Fibroblast of peridontal ligament (primary cell): ENCODE measurements at regions not wholly inside any gene's neighbourhood (a gene's known extent, or its start where the extent isn't known, plus 50 kb on each side); places are given as distances from the start of the nearest gene placed in this dataset.

ENCODE experiments used
- DNase-seq: peaks from one replicate; pipeline ENCODE4 v3.0.0-alpha.2; 2010; ENCODE audit errors: extremely low read depth

DNA sequence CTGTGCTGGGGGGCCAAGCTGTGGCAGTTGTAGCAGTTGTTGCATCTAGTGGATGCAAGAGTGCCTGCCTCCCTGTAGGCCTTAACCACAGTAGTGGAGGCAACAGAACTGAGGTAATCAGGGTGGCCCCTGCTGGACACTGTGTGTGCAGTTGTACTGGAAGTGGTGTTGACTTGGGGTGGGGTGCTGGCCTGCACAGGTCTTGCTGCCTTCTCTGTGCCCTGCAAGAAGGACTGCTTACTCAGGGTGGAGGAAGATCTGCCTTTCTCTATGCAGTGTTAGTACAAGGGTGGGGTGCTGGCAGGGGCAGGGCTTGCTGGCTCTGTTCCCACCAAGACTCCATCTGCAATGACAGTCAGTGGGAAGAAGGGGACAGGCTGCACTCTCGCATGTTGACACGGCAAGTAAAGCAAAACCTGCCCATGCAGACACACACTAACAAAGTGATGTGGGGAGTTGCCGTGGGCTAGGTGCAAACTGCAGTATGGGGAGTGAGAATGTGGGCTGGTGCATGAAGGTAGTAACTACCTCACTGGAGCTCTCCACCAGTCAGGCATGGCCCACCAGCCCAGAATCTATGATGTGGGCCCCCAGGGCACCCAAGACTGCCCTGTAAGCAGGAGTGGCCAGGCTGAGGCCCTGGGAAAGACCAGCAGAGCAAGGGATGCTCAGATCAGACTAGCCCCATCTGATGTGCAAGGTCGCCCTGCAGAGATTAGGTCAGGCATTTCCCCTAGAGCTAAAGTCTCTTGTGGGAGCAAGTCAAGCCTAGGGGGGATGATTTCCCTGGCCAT lies 594.9 kb downstream of the TECRL start:
- no peak for DNase-seq

DNA sequence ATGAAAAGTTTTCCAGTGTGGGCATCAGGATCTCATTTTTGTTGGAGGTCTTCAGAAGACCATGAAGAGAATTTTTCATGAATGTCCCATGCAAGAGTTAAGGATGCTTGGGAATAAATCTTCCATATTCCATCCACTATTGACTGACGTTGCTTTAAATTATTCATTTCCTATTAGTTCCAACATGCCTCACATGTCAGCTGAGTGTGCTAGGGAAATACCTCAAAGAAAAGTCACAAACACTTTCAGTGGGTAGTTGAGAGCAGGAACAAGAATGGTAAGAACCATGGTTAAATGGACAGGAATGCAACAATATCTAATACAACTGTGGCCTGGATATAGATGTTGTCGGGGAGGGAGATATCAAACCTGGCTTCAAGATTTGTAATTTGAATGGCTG lies 610.1 kb downstream of the TECRL start:
- DNase-seq, result no peak

DNA sequence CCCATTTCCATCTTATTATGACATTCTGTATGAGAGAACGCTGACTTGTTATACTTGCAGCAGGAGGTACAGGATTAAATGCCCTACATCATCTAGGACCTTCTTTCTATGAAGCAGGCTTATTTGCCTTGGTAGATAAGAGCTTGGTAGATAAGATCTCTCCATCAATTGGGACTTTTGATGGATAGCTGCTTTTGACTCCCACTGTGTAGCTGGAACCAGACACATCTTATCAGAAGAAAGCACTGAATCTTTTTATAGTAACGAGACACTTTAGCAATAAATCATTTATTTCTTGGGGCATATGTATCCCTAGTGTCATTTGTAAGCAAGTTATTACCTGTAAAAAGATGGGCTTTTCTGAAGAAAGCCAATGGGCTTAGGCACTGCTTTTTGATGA lies 613.9 kb downstream of the TECRL start:
- DNase-seq, result no peak

DNA sequence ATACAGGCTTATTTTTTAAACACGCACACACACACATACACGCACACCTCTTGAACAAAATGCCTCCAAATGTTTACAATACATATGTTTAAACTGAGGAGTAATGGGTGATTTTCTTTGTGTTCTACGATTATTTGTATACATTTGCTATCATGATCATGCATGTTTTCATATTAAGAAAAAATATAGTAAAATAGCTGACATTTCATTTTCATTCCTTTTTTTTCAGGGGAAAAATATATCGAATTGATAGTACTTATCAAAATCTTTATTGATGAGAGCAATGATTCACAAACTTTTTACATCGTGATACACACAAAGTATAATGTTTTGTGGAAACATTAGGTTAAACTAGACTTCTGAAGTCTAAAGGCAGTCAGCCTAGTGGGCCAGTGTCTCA lies 618.9 kb downstream of the TECRL start:
- DNase-seq, result no peak

DNA sequence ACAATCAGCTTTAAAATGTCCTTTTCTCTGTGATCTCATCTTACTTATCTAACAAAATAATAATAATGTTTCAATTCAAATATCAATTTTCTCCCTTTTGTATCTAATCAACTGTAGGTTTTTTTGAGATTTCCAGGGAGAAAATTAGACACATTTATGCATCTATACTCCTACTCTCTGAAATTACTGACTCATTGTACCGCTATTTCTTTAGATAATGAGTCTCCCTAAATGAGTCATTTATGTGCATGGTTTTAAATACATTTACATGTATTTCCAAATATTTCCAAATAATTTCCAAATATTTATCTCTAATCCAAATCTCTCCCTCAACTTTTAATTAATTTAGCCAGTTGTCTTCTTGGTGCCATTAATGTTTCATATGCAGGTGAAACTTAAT lies 621.0 kb downstream of the TECRL start:
- no peak for DNase-seq

DNA sequence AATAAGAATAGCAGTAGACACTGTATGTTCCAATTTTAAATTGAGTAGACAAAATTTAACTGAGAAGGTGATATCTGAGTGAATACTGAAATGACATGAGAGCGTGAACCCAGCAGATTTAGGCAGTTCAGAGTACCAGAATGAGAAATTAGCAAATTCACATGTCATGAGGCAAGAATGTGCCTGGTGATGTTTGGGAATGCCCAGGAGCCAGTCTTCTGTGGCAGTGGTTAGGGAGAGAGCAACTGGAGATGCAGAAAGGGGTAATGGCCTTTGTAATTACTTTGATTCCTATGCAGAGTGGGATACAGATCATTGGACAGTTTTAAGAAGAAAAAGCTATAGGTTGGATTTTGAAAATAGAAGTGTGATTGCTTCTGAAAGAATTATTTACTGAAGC lies 621.9 kb downstream of the TECRL start:
- no peak for DNase-seq

DNA sequence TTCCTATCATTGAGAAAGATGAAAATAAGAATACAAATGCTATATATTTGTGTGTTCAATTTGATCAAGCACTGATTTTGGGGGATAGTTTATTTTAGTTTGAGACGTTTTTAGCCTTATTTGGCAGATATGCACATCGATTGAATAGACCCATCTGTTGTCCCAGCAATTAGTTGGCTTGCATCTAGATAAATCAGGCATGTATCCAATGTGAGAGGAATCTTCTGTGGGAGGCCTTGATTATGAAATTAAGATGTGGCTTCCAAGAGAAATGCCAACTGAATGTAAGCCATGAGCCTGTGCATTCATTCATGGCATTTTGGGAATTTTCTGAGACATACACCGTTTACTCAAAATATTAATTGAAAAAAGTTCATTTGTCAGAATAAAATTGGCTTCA lies 623.1 kb downstream of the TECRL start:
- DNase-seq, result no peak

DNA sequence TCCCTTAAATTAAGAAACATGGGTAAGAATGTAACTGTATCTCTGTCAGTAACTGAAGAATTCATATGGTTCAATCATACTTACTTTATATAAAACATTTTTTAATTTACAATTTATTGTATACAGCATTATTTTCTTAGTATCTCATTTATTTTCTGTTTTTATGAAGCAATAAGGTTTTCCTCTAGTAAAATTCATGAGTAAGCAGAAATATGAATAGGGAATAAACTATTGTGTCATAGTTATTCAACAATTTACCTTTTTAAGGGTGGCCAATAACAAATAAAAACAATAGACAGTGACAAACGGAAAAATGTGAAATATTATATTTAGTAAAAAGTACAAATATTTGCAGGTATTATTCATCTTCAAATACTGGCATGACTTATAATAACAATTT lies 624.4 kb downstream of the TECRL start:
- DNase-seq, result no peak

DNA sequence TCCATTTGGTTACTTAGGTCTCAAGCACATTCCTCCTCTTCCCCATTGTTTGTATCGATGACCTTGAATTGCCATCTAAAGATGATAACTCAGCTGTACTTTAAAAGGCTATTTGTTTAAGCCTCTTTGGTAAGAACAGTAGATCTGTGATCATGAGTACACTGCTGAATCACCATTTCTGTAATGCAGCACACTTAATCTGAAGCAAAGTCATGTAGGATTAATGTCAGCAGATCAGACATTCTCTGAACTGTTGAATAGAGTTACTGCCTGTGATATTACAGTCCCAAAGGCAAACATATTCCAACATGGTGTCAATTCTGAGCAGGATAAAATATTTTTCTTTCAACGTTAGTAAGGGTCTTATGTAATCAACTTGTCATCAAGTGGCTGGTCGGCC lies 631.6 kb downstream of the TECRL start:
- no peak for DNase-seq

DNA sequence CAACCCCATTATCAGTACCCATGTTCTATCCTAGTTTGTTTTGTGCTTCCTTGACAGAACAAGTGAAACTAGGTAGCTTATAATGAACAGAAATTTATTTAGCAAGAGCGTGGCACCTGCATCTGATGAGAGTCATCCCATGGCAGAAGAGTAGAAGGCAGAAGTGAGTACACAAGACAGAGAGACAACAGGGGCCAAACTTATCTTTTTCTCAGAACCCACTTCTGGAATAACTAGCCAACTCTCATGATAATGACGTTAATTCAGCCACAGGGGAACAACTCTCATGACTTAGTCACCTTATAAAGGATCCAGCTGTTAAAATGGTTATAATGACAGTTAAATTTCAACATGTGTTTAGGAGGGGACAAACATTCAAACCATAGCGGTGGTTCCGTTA lies 644.9 kb downstream of the TECRL start:
- DNase-seq, result no peak

DNA sequence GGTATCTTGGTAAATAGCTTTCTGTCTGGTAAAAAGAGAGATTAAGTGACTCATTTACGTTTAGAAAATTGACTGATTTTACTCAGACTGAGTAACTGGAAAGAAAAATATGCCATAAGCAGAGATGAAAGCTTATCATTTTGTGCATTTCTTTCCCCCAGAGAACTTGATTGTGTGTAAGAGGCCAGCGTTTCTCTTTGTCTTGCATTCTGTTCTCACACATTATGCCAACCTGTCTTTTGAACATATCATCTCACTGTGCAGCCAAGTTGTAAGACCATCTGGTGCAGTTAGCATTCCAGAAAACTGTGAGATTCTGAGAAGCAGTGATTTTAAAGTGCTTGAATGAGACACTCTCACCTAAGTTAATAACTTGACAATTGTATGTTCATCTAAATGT lies 651.3 kb downstream of the TECRL start:
- DNase-seq, result no peak

DNA sequence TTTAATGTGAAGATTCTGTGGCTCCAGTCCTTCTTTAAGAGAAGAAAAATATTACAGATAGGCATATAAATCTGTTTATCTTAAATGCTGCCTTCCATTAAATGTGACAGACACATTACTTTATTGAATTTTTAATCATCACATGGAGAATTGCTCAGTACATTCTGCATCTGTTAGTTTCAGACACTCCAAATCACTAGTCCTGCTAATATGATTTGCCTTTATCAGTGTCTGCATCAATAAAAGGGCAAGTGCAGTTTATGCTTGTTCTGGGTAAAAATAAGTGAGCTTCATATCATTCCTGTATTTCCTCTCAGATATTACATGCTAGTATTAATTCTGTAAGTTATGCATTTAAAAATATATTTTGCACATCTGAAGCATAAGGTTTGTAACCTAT lies 666.4 kb downstream of the TECRL start:
- no peak for DNase-seq

DNA sequence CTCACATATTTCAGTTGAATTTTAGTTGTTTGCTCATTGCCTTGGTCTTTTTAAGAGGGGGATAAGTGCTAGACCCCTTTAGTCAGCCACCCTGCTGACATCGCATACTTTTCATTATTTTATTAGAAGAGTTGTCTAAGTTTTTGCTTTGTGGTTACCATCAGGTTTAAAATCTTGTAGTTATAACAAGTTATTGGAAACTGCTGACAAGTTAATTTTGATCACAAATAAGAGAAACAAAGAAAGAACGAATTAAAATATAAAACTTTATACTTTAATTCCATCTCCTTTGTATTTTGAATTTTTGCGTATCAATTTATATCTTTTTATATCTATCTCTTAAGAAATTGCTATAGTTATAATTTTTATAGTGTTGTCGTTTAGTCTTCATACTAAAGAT lies 679.7 kb downstream of the TECRL start:
- no peak for DNase-seq

DNA sequence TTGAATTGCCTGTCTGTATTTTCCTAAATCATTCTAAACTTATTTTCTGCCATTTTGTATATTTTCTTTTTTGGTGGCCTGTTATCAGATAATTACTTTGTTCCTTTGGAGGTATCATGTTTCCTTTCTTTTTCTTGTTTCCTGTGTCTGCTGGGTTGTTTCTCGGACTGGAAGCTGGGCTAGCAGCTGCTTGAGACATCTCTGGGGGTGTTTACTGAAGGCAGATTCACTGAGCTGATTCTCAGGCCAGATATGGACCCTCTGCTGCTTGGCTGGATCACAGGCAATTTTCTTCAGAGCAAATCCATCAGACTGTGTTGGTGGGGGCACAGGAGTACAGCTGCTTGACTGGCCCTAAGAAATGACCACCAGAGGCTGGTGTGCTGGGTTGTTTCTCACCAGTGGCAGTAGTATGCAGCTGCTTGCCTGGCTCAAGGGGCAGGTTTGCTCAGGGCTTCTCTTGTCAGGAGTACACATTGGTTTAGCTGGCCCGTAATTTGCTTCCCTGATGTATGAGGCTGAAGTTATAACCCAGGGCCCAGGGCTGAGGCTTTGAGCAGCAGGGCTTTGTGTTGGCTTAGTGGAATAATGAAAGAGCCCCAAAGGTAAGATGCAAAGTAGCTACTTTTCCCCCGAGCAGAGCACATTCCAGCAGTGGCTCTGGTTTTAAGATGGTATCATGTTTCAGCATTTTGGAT lies 680.6 kb downstream of the TECRL start:
- DNase-seq, result no peak

DNA sequence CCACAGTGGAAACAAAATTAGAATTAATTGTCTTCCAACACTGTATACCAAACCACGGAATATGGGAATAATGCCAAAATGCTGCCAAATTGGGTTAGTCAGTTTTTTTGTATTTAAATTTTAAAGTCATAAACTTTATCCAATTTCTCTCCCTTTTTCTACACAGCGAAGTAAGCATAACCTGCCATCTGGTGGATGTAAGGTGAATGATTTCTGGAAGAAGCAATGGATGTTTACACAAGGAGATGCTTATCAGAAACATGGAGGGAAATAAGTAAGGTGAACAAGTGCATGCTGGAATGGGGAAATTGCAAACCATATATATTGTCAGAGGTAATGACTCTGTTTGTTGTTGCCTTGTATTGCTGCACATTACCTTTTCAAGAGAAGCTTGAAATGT lies 691.9 kb downstream of the TECRL start:
- no peak for DNase-seq

DNA sequence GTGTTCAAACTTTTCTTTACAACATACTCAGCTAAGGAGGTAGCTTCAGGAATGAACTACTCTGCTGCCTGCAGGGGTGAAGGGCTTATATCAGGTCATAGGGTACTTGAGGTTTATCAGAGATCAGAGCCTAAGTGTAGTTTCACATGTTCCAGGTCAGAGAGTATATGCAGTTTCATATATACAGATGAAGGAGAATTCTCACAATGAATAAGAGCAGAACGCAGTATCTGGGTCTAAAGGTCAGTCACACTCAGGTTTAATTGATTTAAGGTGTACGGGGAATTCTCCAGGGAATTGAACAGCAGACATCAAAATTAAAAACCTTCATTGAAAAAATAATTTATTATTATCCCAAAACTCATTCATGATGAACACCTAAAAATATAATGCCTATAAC lies 700.6 kb downstream of the TECRL start:
- DNase-seq, result no peak

DNA sequence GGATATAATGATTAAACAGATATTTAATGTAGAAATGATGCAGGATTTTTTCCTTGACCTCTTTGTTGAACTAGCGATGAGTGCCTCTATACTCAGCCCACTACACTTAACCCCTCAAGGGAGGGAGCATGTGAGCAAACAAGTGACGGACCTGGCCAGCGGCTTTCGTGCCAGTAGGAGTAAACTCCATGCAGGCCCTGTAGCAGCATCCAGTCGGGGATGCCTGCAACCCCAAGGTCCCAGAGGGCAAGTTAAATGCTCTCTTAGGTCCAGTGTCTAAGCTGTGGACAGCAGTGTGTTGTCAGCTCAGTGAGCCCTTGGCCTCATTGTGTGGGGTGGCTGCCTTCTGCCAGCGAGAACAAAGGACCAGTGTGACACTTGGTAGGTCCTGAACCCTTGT lies 708.7 kb downstream of the TECRL start:
- DNase-seq, result no peak

DNA sequence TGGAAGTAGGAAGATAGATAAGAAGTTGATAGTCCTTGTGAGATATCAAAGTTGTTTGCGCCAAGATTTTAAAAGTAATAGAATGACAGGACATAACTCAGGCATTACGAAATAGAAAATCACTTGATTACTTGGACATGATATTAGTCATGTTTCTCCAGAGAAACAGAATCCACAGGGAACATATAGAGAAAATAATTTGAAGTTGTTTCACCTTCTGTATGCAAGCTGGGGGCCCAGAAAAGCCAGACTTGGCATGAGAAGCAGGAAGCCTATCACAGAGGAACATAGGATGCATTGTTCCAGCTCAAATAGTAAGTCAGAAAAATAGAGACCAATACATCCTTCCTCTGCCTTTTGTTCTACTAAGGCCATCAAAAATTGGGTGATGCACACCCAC lies 715.9 kb downstream of the TECRL start:
- DNase-seq, result no peak

DNA sequence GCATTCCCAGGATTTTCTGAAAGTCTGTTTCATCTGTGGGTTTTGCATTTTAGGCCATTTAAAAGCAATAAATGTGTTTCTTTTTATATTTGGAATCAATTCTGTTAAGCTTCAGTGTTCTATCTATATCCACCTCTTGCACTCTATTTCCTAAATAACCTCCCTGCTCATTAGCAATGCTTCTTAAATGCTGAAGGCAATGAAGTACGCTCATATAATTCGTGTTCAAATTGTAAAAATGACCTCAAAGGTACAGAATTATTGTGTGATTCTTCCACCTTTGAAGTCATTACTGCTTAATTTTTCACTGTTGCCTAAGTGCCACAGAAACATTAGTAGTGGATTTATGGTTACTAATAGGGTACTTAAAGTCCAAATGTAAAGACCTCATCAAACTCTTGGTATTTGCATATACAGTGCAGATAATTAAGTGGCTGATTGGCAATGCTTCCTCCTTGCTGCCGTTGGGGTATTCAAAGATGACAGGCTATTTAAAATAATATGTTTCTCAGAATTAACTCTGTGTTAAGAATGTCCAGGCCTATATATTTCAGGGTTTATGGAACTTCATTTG lies 730.8 kb downstream of the TECRL start:
- DNase-seq, result no peak

DNA sequence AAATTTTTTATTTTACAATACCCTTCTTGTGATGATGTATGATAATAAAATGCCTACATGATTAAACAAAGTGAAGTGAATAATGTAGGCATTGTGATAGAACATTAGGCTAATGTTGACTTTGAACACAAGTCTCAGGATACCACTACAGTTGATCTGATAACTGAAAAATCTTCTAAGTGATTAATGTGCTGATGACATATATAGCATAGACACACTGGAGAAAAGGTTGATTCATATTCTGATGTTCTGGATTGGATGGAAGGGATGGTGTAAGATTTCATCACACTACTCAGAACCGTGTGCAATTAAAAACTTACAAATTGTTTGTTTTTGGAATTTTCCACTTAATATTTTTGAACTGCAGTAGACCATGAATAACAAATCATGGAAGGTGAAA lies 738.5 kb downstream of the TECRL start:
- no peak for DNase-seq

DNA sequence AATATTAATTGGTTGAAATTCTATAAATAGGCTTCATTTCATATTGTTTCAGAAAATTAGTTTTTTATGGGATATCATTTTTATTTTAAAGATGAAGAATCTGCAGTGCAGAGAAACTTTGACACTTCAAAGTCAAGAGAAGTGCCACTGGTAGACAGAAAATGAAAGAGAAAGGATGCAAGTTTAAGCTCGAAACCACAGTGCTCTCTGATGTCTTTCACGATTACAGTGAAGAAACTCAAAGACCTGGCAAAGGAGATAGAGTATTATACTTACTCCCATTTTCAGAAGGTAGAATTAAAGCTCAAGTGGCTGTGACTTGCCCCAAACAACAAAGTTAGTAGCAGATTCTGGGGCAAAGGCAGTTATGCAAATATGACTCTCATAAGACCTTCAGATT lies 745.4 kb downstream of the TECRL start:
- DNase-seq, result no peak

DNA sequence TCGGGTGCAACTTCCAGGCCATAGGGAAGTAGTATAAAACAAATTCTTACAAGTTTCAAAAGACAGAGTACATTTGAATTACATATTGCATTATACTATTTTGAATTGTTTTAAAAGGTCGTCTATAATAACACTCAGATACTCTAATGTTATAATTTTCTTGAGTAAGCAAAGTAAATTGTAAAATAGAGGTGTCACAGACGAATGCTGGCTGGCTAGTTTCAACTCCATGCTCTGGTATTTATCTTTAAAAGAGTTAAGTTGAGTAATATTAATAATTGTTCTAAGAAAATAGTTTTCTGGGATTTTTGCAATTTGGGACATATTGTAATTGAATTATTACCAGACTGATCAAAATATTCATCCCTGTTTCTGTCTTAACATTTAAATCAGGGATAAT lies 764.9 kb downstream of the TECRL start:
- DNase-seq, result no peak

DNA sequence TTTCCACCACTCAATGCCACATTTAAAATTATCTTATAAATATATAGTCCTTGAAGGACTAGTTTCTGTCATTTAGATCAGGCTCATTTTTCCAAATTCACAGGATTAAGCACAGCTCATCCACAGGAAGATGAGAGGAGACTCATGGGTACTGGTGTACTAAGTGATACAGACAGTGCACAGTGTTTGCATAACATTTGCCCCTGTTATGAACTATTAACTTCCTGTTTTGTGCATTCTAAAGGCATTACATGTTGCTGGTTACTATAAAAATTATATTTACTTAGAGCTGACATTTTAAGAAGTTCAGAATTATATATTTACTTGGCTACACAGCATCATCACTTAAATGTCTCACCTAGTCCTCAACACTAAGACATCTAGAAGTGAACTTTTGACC lies 772.0 kb downstream of the TECRL start:
- no peak for DNase-seq
